ENCODE measurements at regions not wholly inside any gene's neighbourhood (a gene's known extent, or its start where the extent isn't known, plus 50 kb on each side); places are given as distances from the start of the nearest gene placed in this dataset.
"Not testable (repeated sequence)": the region's sequence is repeated elsewhere in the genome, so short reads cannot be mapped to it uniquely, and the experiment has no call there.

DNA sequence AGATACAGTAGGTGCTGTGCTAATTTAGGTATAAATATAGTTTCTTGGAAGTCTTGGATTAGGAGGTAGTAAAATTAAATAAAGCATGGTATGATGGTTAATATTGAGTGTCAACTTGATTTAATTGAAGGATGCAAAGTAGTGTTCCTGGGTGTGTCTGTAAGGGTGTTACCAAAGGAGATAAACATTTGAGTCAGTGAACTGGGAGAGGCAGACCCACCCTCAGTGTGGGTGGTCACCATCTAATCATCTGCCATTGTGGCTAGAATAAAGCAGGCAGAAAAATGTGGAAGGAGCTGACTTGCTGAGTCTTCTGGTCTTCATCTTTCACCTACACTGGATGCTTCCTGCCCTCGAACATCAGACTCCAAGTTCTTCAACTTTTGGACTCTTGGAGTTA is 153.7 kb upstream of the GK2 start:
- TF ChIP-seq CTCF (IDR thresholded peaks at IDR 0.05; ENCODE audit: low read length) (no peak), EZH2 (IDR thresholded peaks at IDR 0.05; ENCODE audit: borderline replicate concordance, low read length) (no peak)
- H4K20me1 ChIP-seq (ENCODE audit: insufficient read depth, low read length) = no peaks in the 10 kb centered on the region

DNA sequence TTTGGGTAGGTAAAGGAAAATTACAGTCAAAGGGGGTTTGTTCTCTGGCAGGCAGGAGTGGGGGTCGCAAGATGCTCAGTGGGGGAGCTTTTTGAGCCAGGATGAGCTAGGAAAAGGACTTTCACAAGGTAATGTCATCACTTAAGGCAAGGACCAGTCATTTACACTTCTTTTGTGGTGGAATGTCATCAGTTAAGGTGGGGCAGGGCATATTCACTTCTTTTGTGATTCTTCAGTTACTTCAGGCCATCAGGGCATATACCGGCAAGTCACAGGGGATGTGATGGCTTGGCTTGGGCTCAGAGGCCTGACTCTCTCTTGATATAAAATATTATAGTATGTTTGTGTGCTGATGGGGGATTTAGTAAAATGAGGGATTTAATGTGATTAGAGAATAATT is 151.4 kb upstream of the GK2 start:
- not testable (repeated sequence) for H2AFZ ChIP-seq (ENCODE audit: low read length); H3K27me3 ChIP-seq (ENCODE audit: insufficient read depth, low read length); H3K9me3 ChIP-seq (ENCODE audit: low read length); H3K4me2 ChIP-seq (ENCODE audit: low read length); H4K20me1 ChIP-seq (ENCODE audit: insufficient read depth, low read length); H3K36me3 ChIP-seq (ENCODE audit: insufficient read depth, low read length); H3K4me3 ChIP-seq (ENCODE audit: low read depth, low read length, poor library complexity, severe bottlenecking); H3F3A ChIP-seq (ENCODE audit: insufficient read depth, low read length); H3K79me2 ChIP-seq (ENCODE audit: insufficient read depth, low read length); H3K27ac ChIP-seq (ENCODE audit: low read depth, low read length, poor library complexity, severe bottlenecking); H3K4me1 ChIP-seq (ENCODE audit: insufficient read depth, low read length, severe bottlenecking); H3K9me2 ChIP-seq (ENCODE audit: low read depth, low read length); H3K9ac ChIP-seq (ENCODE audit: low read length)

More for the DNA sequence above, 153.7 kb upstream of the GK2 start:
- Histone ChIP-seq H3F3A (ENCODE audit: insufficient read depth, low read length) (no peaks in the 10 kb centered on the region), H3K4me1 (ENCODE audit: insufficient read depth, low read length, severe bottlenecking) (no peaks in the 10 kb centered on the region), H2AFZ (ENCODE audit: low read length) (no peak overlapping the region), H3K9me3 (ENCODE audit: low read length) (no peaks in the 10 kb centered on the region), H3K4me3 (ENCODE audit: low read depth, low read length, poor library complexity, severe bottlenecking) (no peak overlapping the region), H3K36me3 (ENCODE audit: insufficient read depth, low read length) (no peaks in the 10 kb centered on the region), H3K4me2 (ENCODE audit: low read length) (no peak overlapping the region), H3K9ac (ENCODE audit: low read length) (no peak overlapping the region), H3K9me2 (ENCODE audit: low read depth, low read length) (no peaks in the 10 kb centered on the region), H3K79me2 (ENCODE audit: insufficient read depth, low read length) (no peaks in the 10 kb centered on the region), H3K27me3 (ENCODE audit: insufficient read depth, low read length) (no peaks in the 10 kb centered on the region), H3K27ac (ENCODE audit: low read depth, low read length, poor library complexity, severe bottlenecking) (no peak overlapping the region)

GRCh38 chr4:79552311-79552710 is 144.3 kb upstream of the GK2 start:
- H3F3A ChIP-seq (ENCODE audit: insufficient read depth, low read length) = no peaks in the 10 kb centered on the region
- H3K4me3 ChIP-seq (ENCODE audit: low read depth, low read length, poor library complexity, severe bottlenecking) = no peak overlapping the region
- TF ChIP-seq CTCF (IDR thresholded peaks at IDR 0.05; ENCODE audit: low read length) = no peak
- H3K4me1 ChIP-seq (ENCODE audit: insufficient read depth, low read length, severe bottlenecking) = no peaks in the 10 kb centered on the region
- H3K4me2 ChIP-seq (ENCODE audit: low read length) = no peak overlapping the region
- H3K27me3 ChIP-seq (ENCODE audit: insufficient read depth, low read length) = no peaks in the 10 kb centered on the region
- H3K9me3 ChIP-seq (ENCODE audit: low read length) = no peaks in the 10 kb centered on the region
- H4K20me1 ChIP-seq (ENCODE audit: insufficient read depth, low read length) = no peaks in the 10 kb centered on the region
- no peak overlapping the region for H3K27ac ChIP-seq (ENCODE audit: low read depth, low read length, poor library complexity, severe bottlenecking)
- H3K9me2 ChIP-seq (ENCODE audit: low read depth, low read length) = no peaks in the 10 kb centered on the region
- H3K79me2 ChIP-seq (ENCODE audit: insufficient read depth, low read length) = no peaks in the 10 kb centered on the region
- no peak overlapping the region for H2AFZ ChIP-seq (ENCODE audit: low read length)
- no peak overlapping the region for H3K9ac ChIP-seq (ENCODE audit: low read length)
- H3K36me3 ChIP-seq (ENCODE audit: insufficient read depth, low read length) = no peaks in the 10 kb centered on the region

DNA sequence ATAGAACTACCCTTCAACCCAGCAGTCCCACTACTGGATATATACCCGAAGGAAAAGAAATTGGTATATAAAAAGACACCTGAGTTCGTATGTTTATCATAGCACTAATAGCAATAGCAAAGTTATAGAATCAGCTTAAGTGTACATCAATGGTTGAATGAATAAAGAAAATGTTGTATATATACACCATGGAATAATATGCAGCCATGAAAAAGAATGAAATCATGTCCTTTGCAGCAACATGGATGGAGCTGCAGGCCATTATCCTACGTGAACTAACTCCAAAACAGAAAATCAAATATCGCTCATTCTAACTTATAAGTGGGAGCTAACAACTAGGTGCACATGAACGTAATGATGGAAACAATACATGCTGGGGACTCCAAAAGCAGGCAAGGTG is 143.5 kb upstream of the GK2 start:
- no peak overlapping the region for H3K27ac ChIP-seq (ENCODE audit: low read depth, low read length, poor library complexity, severe bottlenecking)
- H3K4me1 ChIP-seq (ENCODE audit: insufficient read depth, low read length, severe bottlenecking) = no peaks in the 10 kb centered on the region
- H3K9ac ChIP-seq (ENCODE audit: low read length) = no peak overlapping the region
- H3K9me2 ChIP-seq (ENCODE audit: low read depth, low read length) = no peaks in the 10 kb centered on the region
- no peaks in the 10 kb centered on the region for H3K79me2 ChIP-seq (ENCODE audit: insufficient read depth, low read length)
- H3F3A ChIP-seq (ENCODE audit: insufficient read depth, low read length) = no peaks in the 10 kb centered on the region
- no peaks in the 10 kb centered on the region for H4K20me1 ChIP-seq (ENCODE audit: insufficient read depth, low read length)
- no peak overlapping the region for H3K4me3 ChIP-seq (ENCODE audit: low read depth, low read length, poor library complexity, severe bottlenecking)
- H2AFZ ChIP-seq (ENCODE audit: low read length) = no peak overlapping the region
- H3K4me2 ChIP-seq (ENCODE audit: low read length) = no peak overlapping the region
- no peaks in the 10 kb centered on the region for H3K36me3 ChIP-seq (ENCODE audit: insufficient read depth, low read length)
- no peaks in the 10 kb centered on the region for H3K9me3 ChIP-seq (ENCODE audit: low read length)
- H3K27me3 ChIP-seq (ENCODE audit: insufficient read depth, low read length) = no peaks in the 10 kb centered on the region
- no peak for TF ChIP-seq EZH2 (IDR thresholded peaks at IDR 0.05; ENCODE audit: borderline replicate concordance, low read length)
